ENCODE measurements at regions not wholly inside any gene's neighbourhood (a gene's known extent, or its start where the extent isn't known, plus 50 kb on each side); places are given as distances from the start of the nearest gene placed in this dataset.

DNA sequence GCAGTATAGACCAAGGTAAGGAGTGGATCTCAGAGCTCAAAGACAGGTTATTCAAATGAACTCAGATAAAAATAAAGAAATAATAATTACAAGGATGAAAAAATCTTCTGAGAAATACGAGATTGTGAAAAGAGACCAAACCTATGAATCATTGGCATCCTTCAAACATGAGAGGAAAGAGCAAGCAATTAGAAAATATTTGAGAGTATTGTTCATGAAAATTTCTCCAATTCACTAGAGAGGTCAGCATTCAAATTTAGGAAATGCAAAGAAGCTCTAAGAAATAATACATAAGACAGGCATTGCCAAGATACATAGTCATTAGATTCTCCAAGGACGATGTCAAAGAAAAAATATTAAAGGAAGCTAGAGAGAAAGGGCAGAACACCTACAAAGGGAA is 93.5 kb upstream of the GALNTL6 start:
- TF ChIP-seq, protein P1, sequence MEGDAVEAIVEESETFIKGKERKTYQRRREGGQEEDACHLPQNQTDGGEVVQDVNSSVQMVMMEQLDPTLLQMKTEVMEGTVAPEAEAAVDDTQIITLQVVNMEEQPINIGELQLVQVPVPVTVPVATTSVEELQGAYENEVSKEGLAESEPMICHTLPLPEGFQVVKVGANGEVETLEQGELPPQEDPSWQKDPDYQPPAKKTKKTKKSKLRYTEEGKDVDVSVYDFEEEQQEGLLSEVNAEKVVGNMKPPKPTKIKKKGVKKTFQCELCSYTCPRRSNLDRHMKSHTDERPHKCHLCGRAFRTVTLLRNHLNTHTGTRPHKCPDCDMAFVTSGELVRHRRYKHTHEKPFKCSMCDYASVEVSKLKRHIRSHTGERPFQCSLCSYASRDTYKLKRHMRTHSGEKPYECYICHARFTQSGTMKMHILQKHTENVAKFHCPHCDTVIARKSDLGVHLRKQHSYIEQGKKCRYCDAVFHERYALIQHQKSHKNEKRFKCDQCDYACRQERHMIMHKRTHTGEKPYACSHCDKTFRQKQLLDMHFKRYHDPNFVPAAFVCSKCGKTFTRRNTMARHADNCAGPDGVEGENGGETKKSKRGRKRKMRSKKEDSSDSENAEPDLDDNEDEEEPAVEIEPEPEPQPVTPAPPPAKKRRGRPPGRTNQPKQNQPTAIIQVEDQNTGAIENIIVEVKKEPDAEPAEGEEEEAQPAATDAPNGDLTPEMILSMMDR (IDR thresholded peaks at IDR 0.05 in 2 of 3, conservative IDR thresholded peaks at IDR 0.05 in 1 of 3; ENCODE audit: borderline replicate concordance in 1 of 3, insufficient read depth in 1 of 3, low read depth in 2 of 3, low read length in 2 of 3): no peak
- TF ChIP-seq SRF (IDR thresholded peaks at IDR 0.05; ENCODE audit: low read depth): no peak
- no peak for TF ChIP-seq POLR2AphosphoS5 (IDR thresholded peaks at IDR 0.05; ENCODE audit: low read depth, low read length)
- TF ChIP-seq, protein P2, sequence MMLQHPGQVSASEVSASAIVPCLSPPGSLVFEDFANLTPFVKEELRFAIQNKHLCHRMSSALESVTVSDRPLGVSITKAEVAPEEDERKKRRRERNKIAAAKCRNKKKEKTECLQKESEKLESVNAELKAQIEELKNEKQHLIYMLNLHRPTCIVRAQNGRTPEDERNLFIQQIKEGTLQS (IDR thresholded peaks at IDR 0.05): no peak
- no peak for TF ChIP-seq SIN3A (IDR thresholded peaks at IDR 0.05; ENCODE audit: low read depth)
- no peak for TF ChIP-seq REST (IDR thresholded peaks at IDR 0.05; ENCODE audit: low read depth)
- no peak for TF ChIP-seq FOSL1 (IDR thresholded peaks at IDR 0.05; ENCODE audit: low read depth)
- TF ChIP-seq ELF1 (IDR thresholded peaks at IDR 0.05; ENCODE audit: borderline replicate concordance, low read depth): no peak
- TF ChIP-seq TCF7L2 (IDR thresholded peaks at IDR 0.05; ENCODE audit: borderline replicate concordance, extremely low read depth, insufficient read depth, insufficient read length): no peak
- H3K27me3 ChIP-seq (ENCODE audit: insufficient read depth, low read length): no peaks in the 10 kb centered on the region
- RAD21 ChIA-PET (ENCODE audit: low non-redundant PET in 1 of 2, low total read pairs in 2 of 2, uncharacterized antibody in 2 of 2, unreplicated experiment in 2 of 2): no interaction called here
- no peak overlapping the region for H3K4me3 ChIP-seq (replicated peaks in 1 of 2; ENCODE audit: low read depth in 1 of 2, low read length in 2 of 2)
- no peaks in the 10 kb centered on the region for H3K9me3 ChIP-seq (ENCODE audit: control insufficient read depth in 1 of 2, insufficient read depth in 1 of 2, low read depth in 1 of 2, low read length in 2 of 2)
- no peak for DNase-seq (ENCODE audit: low read depth, low spot score)
- intact Hi-C loops (cut with micrococcal nuclease): no loop called here
- H3K9me2 ChIP-seq (ENCODE audit: insufficient read depth): no peaks in the 10 kb centered on the region
- no TSS peak for BruUV-seq (replicated peaks)
- H4K20me1 ChIP-seq (ENCODE audit: insufficient read depth): no peaks in the 10 kb centered on the region
- CTCF ChIA-PET: no interaction called here
- H2AFZ ChIP-seq (ENCODE audit: low read depth, low read length, poor library complexity, severe bottlenecking): no peak overlapping the region
- POLR2A ChIA-PET: no interaction called here
- H3K4me1 ChIP-seq (ENCODE audit: control insufficient read depth in 1 of 2, insufficient read depth in 2 of 2, low read length in 2 of 2): no peaks in the 10 kb centered on the region
- no peak overlapping the region for H3K4me2 ChIP-seq (ENCODE audit: low read length)
- no peaks in the 10 kb centered on the region for H3K79me2 ChIP-seq (ENCODE audit: insufficient read depth, low read length)
- no peak for ATAC-seq
- H3K36me3 ChIP-seq (ENCODE audit: control insufficient read depth in 1 of 2, insufficient read depth in 2 of 2, low read length in 2 of 2): no peaks in the 10 kb centered on the region
- H3K9ac ChIP-seq (ENCODE audit: low read length): no peak overlapping the region
- no peak overlapping the region for H3K27ac ChIP-seq (ENCODE audit: low read depth, low read length)
